ENCODE measurements at regions not wholly inside any gene's neighbourhood (a gene's known extent, or its start where the extent isn't known, plus 50 kb on each side); places are given as distances from the start of the nearest gene placed in this dataset.

- Histone ChIP-seq H3K36me3 (peaks cover 0 to 4% (median 0%) of the 10 kb centered on the region in 4 donors), H3K27me3 (no peaks in the 10 kb centered on the region), H3K4me1 (peaks cover 0 to 12% (median 5%) of the 10 kb centered on the region in 4 donors), H3K4me3 (no peak overlapping the region), H3K9me3 (peaks cover 11 to 14% of the 10 kb centered on the region in 2 donors), H3K27ac (no peak overlapping the region)
- DNase-seq, result no peak
- TF ChIP-seq EP300 (IDR thresholded peaks at IDR 0.05; ENCODE audit: low read depth), result no peak
- peak in 1 of 3 donors; percentile 55 for TF ChIP-seq POLR2AphosphoS5 (IDR thresholded peaks at IDR 0.05)
- TF ChIP-seq CTCF (IDR thresholded peaks at IDR 0.05), result no peak
- TF ChIP-seq POLR2A (IDR thresholded peaks at IDR 0.05), result no peak
- intact Hi-C loops (cut with DNase I; ENCODE audit: low total_unique reads), result no loop called here
- WGBS, 2 donors (ENCODE audit: low coverage in 1 of 2), result 47 to 62% methylated on average over 3 of the region's 3 CpGs
- in situ Hi-C loops (cut with MboI; ENCODE audit: low pct_ligation_motif_present in 1 of 4, low pct_unique_long_range_greater_than_20kb in 1 of 4, low sequenced_read_pairs in 3 of 4), result no loop called here
Measured at GRCh38 chr2:51717312-51717711, 685.4 kb upstream of the NRXN1 start.

GRCh38 chr2:51711766-51712165, 679.8 kb upstream of the NRXN1 start:
- no peak overlapping the region for H3K4me3 ChIP-seq
- H3K27me3 ChIP-seq, result no peaks in the 10 kb centered on the region
- intact Hi-C loops (cut with DNase I; ENCODE audit: low total_unique reads), result no loop called here
- H3K4me1 ChIP-seq, result peaks cover 0 to 4% (median under 1%) of the 10 kb centered on the region in 4 donors
- no peak for TF ChIP-seq EP300 (IDR thresholded peaks at IDR 0.05; ENCODE audit: low read depth)
- no peak for TF ChIP-seq POLR2AphosphoS5 (IDR thresholded peaks at IDR 0.05)
- TF ChIP-seq POLR2A (IDR thresholded peaks at IDR 0.05), result no peak
- TF ChIP-seq CTCF (IDR thresholded peaks at IDR 0.05), result no peak
- H3K9me3 ChIP-seq, result peaks cover 11 to 14% of the 10 kb centered on the region in 2 donors
- 88 to 91% methylated on average over 3 of the region's 3 CpGs for WGBS, 2 donors (ENCODE audit: low coverage in 1 of 2)
- no peak overlapping the region for H3K27ac ChIP-seq
- H3K36me3 ChIP-seq, result peaks cover 0 to 4% (median 0%) of the 10 kb centered on the region in 4 donors
- in situ Hi-C loops (cut with MboI; ENCODE audit: low pct_ligation_motif_present in 1 of 4, low pct_unique_long_range_greater_than_20kb in 1 of 4, low sequenced_read_pairs in 3 of 4), result no loop called here
- DNase-seq, result no peak

- no peaks in the 10 kb centered on the region for H3K4me1 ChIP-seq
- intact Hi-C loops (cut with DNase I; ENCODE audit: low total_unique reads) (no loop called here), in situ Hi-C loops (cut with MboI; ENCODE audit: low pct_ligation_motif_present in 1 of 4, low pct_unique_long_range_greater_than_20kb in 1 of 4, low sequenced_read_pairs in 3 of 4) (no loop called here)
- no peak overlapping the region for H3K27ac ChIP-seq
- WGBS, 2 donors (ENCODE audit: low coverage in 1 of 2), result 73 to 80% methylated on average over 1 to 3 of the region's 3 CpGs
- TF ChIP-seq POLR2AphosphoS5 (IDR thresholded peaks at IDR 0.05) (no peak), POLR2A (IDR thresholded peaks at IDR 0.05) (no peak), EP300 (IDR thresholded peaks at IDR 0.05; ENCODE audit: low read depth) (no peak), CTCF (IDR thresholded peaks at IDR 0.05) (no peak)
- H3K9me3 ChIP-seq, result peaks cover 11 to 14% of the 10 kb centered on the region in 2 donors
- DNase-seq, result peak; percentile 9
- H3K27me3 ChIP-seq, result no peaks in the 10 kb centered on the region
- H3K4me3 ChIP-seq, result no peak overlapping the region
- peaks cover 0 to 4% (median 0%) of the 10 kb centered on the region in 4 donors for H3K36me3 ChIP-seq
Measured at GRCh38 chr2:51710222-51710621, 678.3 kb upstream of the NRXN1 start.

- whole genome bisulfite sequencing, 2 donors (ENCODE audit: low coverage in 1 of 2), result 80 to 100% methylated on average over 2 to 3 of the region's 3 CpGs
- intact Hi-C loops (cut with DNase I; ENCODE audit: low total_unique reads), result no loop called here
- DNase-seq, result no peak
- in situ Hi-C loops (cut with MboI; ENCODE audit: low pct_ligation_motif_present in 1 of 4, low pct_unique_long_range_greater_than_20kb in 1 of 4, low sequenced_read_pairs in 3 of 4), result no loop called here
- Histone ChIP-seq H3K36me3 (no peaks in the 10 kb centered on the region), H3K4me3 (no peak overlapping the region), H3K9me3 (no peaks in the 10 kb centered on the region), H3K27me3 (no peaks in the 10 kb centered on the region), H3K27ac (no peak overlapping the region), H3K4me1 (no peaks in the 10 kb centered on the region)
- TF ChIP-seq CTCF (IDR thresholded peaks at IDR 0.05) (no peak), EP300 (IDR thresholded peaks at IDR 0.05; ENCODE audit: low read depth) (no peak), POLR2AphosphoS5 (IDR thresholded peaks at IDR 0.05) (no peak), POLR2A (IDR thresholded peaks at IDR 0.05) (no peak)
Measured at GRCh38 chr2:51707625-51708024, 675.7 kb upstream of the NRXN1 start.

All from transverse colon (tissue), 4 donors.